RWPE2 (cell line): ENCODE measurements at regions not wholly inside any gene's neighbourhood (a gene's known extent, or its start where the extent isn't known, plus 50 kb on each side); places are given as distances from the start of the nearest gene placed in this dataset.
A peak's percentile ranks its signal among the peaks of the same experiment; 100 is the strongest.

Experiments used
- ATAC-seq: fragments of 200-7000 bp; cut with Tn5 transposase; 3 replicates; pipeline ENCODE4 v1.9.1; 2021; ENCODE audit warnings: low read depth
- DNase-seq: peaks from one replicate; pipeline ENCODE4 v3.0.0-alpha.2; 2020; ENCODE audit warnings: low spot score
- H3K27ac ChIP-seq: fragments of 450-650 bp; 2 replicates; pipeline ENCODE4 v1.5.1; 2017; ENCODE audit warnings: mild to moderate bottlenecking; ENCODE audit not compliant: poor library complexity, severe bottlenecking
- H3K27me3 ChIP-seq: fragments of 250-450 bp; sonication (Bioruptor Pico); 2 replicates; pipeline ENCODE4 v1.5.1; 2021; ENCODE audit warnings: mild to moderate bottlenecking, moderate library complexity; ENCODE audit not compliant: insufficient read depth, poor library complexity, severe bottlenecking
- H3K36me3 ChIP-seq: fragments of 250-450 bp; sonication (Bioruptor Pico); 2 replicates; pipeline ENCODE4 v1.5.1; 2020; ENCODE audit warnings: low read depth, mild to moderate bottlenecking, moderate library complexity
- H3K4me1 ChIP-seq: fragments of 250-450 bp; sonication (Bioruptor Pico); 2 replicates; pipeline ENCODE4 v1.5.1; 2021; ENCODE audit warnings: mild to moderate bottlenecking, moderate library complexity; ENCODE audit not compliant: insufficient read depth, poor library complexity, severe bottlenecking
- H3K4me3 ChIP-seq: fragments of 250-450 bp; sonication (Bioruptor Pico); 2 replicates; pipeline ENCODE4 v1.5.1; 2021; ENCODE audit warnings: mild to moderate bottlenecking, moderate library complexity; ENCODE audit not compliant: severe bottlenecking
- H3K9me3 ChIP-seq: fragments of 250-450 bp; sonication (Bioruptor Pico); 2 replicates; pipeline ENCODE4 v1.5.1; 2021; ENCODE audit warnings: mild to moderate bottlenecking, moderate library complexity; ENCODE audit not compliant: severe bottlenecking
- CTCF ChIP-seq: fragments of 450-650 bp; IDR thresholded peaks from one replicate; pipeline ENCODE4 v1.5.1; 2017; ENCODE audit warnings: mild to moderate bottlenecking, moderate library complexity; ENCODE audit not compliant: poor library complexity, severe bottlenecking

GRCh38 chr6:113458368-113459010 is 398.7 kb upstream of the MARCKS start:
- TF ChIP-seq CTCF = no peak
- DNase-seq (no peak), ATAC-seq (no peak)
- Histone ChIP-seq H3K27ac (no peak overlapping the region), H3K36me3 (no peaks in the 10 kb centered on the region), H3K9me3 (no peaks in the 10 kb centered on the region), H3K27me3 (no peaks in the 10 kb centered on the region), H3K4me3 (no peak overlapping the region), H3K4me1 (no peaks in the 10 kb centered on the region)

DNA sequence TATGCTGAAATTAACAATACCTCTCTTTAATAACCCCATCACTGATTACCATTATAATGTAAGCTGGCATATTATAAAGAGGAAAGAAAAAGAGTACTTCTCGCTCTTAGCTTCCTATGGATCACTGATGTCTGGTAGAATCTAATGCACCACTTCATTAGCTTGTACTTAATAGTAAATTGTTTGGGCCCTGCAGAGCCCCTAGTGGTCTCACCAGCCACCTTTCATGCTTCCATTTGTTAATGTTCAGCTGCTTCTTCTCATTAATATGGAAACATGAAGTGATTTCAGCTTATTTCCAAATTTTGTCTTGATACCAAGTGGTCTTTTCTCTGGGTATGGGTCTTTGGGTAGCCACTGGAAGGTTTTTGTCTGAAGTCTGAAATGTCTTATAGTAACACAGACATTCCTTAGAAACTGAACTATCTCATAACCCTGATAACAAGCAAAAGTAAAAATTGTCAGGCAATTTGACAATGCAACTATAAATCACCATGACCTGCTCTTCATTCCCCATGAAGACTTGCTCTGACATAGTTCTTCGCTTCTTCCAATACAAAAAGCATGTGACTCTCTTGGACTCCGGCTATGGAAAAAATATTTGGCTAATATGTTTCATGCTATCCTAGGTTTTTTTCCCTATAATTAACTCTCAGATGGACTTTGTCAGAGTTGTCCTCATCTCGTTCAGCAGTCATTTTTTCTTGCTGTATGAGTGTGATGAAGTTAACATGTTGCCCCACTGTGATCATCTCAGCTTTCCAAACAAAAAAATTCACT is 395.8 kb upstream of the MARCKS start:
- Histone ChIP-seq H3K27ac (no peak overlapping the region), H3K27me3 (no peaks in the 10 kb centered on the region), H3K9me3 (no peaks in the 10 kb centered on the region), H3K36me3 (no peaks in the 10 kb centered on the region), H3K4me1 (peaks cover 17% of the 10 kb centered on the region), H3K4me3 (no peak overlapping the region)
- ATAC-seq (no peak), DNase-seq (no peak)
- peak; percentile 24 for TF ChIP-seq CTCF

DNA sequence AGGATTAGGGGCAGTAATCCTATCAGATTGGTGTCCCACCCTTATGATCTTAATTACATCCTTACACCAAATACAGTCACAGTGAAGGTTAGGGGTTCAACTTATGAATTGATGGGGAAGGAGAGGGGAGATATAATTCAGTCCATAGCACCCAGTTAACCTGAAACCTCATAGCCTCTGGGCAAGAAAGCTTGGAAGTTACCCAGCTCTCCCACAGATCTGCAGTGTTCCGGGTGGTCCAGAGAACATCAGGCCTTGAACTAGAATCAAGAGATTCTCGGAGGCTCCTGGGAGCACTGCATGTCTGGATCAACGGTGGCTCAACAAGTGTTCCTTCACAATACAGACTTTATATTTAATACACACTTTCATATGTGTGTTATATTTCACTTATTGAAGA is 392.6 kb upstream of the MARCKS start:
- ATAC-seq (peak; percentile 41; the same call in 2 of the 3 replicates), DNase-seq (no peak)
- Histone ChIP-seq H3K9me3 (no peaks in the 10 kb centered on the region), H3K27me3 (no peaks in the 10 kb centered on the region), H3K27ac (no peak overlapping the region), H3K4me1 (peaks cover 17% of the 10 kb centered on the region), H3K4me3 (no peak overlapping the region), H3K36me3 (no peaks in the 10 kb centered on the region)
- no peak for TF ChIP-seq CTCF

- Histone ChIP-seq H3K4me3 (no peak overlapping the region), H3K36me3 (no peaks in the 10 kb centered on the region), H3K27me3 (no peaks in the 10 kb centered on the region), H3K9me3 (no peaks in the 10 kb centered on the region), H3K27ac (no peak overlapping the region), H3K4me1 (peaks cover 17% of the 10 kb centered on the region)
- no peak for DNase-seq
- ATAC-seq = peak; percentile 93
- TF ChIP-seq CTCF = no peak
Observed at GRCh38 chr6:113464960-113465359, 392.2 kb upstream of the MARCKS start.

DNA sequence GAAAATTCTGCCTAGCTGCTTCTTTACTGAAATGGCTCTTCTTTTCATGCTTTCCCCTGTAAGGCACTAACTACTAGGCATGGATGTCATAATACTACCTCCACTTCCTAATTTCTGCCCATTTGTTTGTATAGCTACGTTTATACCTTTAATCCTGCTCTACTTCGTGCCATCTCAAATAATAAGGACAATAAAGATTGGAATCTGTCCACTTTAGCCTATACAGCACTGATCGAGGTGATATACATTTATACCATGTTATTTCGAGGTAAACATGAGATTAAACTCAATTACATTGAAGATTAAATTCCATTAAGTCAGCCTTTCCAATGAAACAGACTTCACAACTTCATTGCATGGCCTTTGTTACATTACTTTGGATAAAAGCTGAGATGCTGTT is 390.6 kb upstream of the MARCKS start:
- Histone ChIP-seq H3K36me3 (no peaks in the 10 kb centered on the region), H3K27me3 (no peaks in the 10 kb centered on the region), H3K27ac (no peak overlapping the region), H3K4me3 (no peak overlapping the region), H3K4me1 (peaks cover 17% of the 10 kb centered on the region), H3K9me3 (no peaks in the 10 kb centered on the region)
- TF ChIP-seq CTCF = no peak
- ATAC-seq = no peak
- DNase-seq = no peak
